Activated CD8-positive, alpha-beta T cell treated with anti-CD3 and anti-CD28 coated beads for 36 hours (primary cell): ENCODE measurements at regions not wholly inside any gene's neighbourhood (a gene's known extent, or its start where the extent isn't known, plus 50 kb on each side); places are given as distances from the start of the nearest gene placed in this dataset.
"Not testable (repeated sequence)": the region's sequence is repeated elsewhere in the genome, so short reads cannot be mapped to it uniquely, and the experiment has no call there.

Experiments
- ATAC-seq: fragments of 200-7000 bp; cut with Tn5 transposase; one replicate; pipeline ENCODE4 v1.10.0; 2021; ENCODE audit warnings: mild to moderate bottlenecking, moderate library complexity
- CTCF ChIA-PET: fragments of 350-600 bp; sonication (Branson Sonifier 250); formaldehyde crosslinking; loops from one replicate; lab custom pipeline; 2021; ENCODE audit warnings: antibody characterized with exemption; lab: Charles Lee
- POLR2A ChIA-PET: fragments of 350-600 bp; sonication (Branson Sonifier 250); formaldehyde crosslinking; loops from one replicate; lab custom pipeline; 2021; ENCODE audit warnings: antibody characterized with exemption; lab: Charles Lee
- DNase-seq: peaks from one replicate; pipeline ENCODE4 v3.0.0-alpha.2; 2020
- H3K27ac Mint-ChIP-seq: one replicate; pipeline ENCODE4 v1.8.0; 2021; ENCODE audit warnings: mild to moderate bottlenecking, mixed read lengths
- H3K27me3 Mint-ChIP-seq: one replicate; pipeline ENCODE4 v1.8.0; 2021; ENCODE audit warnings: mixed read lengths
- H3K36me3 Mint-ChIP-seq: one replicate; pipeline ENCODE4 v1.8.0; 2021; ENCODE audit warnings: low read depth, mixed read lengths
- H3K4me1 Mint-ChIP-seq: one replicate; pipeline ENCODE4 v1.8.0; 2021; ENCODE audit warnings: low read depth, mixed read lengths
- H3K4me3 Mint-ChIP-seq: one replicate; pipeline ENCODE4 v1.8.0; 2021; ENCODE audit warnings: mild to moderate bottlenecking, moderate library complexity, mixed read lengths
- H3K9me3 Mint-ChIP-seq: one replicate; pipeline ENCODE4 v1.8.0; 2021; ENCODE audit warnings: mixed read lengths
- intact Hi-C: fragments of 100-400 bp; cut with micrococcal nuclease; formaldehyde crosslinking; loops from one replicate; pipeline ENCODE4 v1.10.0; 2022
- TF ChIP-seq, protein P1 (sequence below): fragments of 200-600 bp; IDR thresholded peaks from one replicate; pipeline ENCODE4 v1.8.0; 2022; ENCODE audit warnings: antibody characterized with exemption, mild to moderate bottlenecking

DNA sequence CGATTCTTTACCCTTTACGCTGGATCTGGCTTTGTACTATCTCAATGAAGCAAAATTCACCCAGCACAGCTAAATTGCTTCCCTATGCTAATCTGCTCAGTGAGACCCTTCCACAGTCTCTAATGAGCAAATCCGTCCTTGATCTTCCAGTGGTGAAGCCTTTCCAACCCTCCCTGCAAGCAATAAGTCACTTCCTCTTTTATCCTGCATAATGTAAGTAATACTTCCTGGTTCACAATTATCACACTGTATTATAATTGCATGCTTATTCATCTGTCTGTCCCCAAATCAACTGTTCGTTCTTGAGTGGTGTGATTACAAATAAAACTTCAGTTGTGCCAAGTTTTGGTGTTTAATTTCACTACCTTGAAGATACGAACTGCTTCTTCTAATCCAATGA is 404.0 kb downstream of the ADCYAP1 start:
- POLR2A ChIA-PET = no interaction called here
- no peaks in the 10 kb centered on the region for H3K36me3 Mint-ChIP-seq

DNA sequence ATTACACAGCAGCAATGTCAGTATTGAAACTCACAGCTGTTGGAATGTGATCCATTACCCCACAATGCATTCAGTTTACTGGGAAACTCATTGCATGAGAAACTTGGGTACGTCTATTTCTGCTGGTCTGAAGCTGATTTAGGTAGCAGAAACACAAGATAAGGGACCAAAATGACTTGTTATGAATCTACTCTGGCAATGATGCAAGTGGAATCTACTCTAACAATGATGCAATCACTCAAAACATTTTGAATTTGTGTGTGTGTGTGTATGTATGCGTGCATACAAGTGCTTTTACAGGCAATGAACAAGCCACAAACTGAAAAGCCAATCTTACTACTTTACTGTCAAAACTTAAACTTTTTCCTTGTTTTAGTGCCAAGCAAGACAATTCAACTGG is 406.7 kb downstream of the ADCYAP1 start:
- CTCF ChIA-PET = no interaction called here
- POLR2A ChIA-PET = no interaction called here
- Mint-ChIP-seq H3K27ac (no peak overlapping the region), H3K36me3 (no peaks in the 10 kb centered on the region), H3K4me3 (no peak overlapping the region), H3K4me1 (no peaks in the 10 kb centered on the region), H3K9me3 (peaks cover 2% of the 10 kb centered on the region), H3K27me3 (no peaks in the 10 kb centered on the region)
- intact Hi-C loops = no loop called here
- DNase-seq (no peak), ATAC-seq (no peak)
- TF ChIP-seq, protein P1, sequence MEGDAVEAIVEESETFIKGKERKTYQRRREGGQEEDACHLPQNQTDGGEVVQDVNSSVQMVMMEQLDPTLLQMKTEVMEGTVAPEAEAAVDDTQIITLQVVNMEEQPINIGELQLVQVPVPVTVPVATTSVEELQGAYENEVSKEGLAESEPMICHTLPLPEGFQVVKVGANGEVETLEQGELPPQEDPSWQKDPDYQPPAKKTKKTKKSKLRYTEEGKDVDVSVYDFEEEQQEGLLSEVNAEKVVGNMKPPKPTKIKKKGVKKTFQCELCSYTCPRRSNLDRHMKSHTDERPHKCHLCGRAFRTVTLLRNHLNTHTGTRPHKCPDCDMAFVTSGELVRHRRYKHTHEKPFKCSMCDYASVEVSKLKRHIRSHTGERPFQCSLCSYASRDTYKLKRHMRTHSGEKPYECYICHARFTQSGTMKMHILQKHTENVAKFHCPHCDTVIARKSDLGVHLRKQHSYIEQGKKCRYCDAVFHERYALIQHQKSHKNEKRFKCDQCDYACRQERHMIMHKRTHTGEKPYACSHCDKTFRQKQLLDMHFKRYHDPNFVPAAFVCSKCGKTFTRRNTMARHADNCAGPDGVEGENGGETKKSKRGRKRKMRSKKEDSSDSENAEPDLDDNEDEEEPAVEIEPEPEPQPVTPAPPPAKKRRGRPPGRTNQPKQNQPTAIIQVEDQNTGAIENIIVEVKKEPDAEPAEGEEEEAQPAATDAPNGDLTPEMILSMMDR = no peak

More for the DNA sequence above, 404.0 kb downstream of the ADCYAP1 start:
- Mint-ChIP-seq H3K27me3 (no peaks in the 10 kb centered on the region), H3K4me3 (no peak overlapping the region), H3K4me1 (no peaks in the 10 kb centered on the region), H3K9me3 (no peaks in the 10 kb centered on the region), H3K27ac (no peak overlapping the region)
- TF ChIP-seq, protein P1 = no peak
- no peak for DNase-seq
- ATAC-seq = no peak
- CTCF ChIA-PET = no interaction called here
- intact Hi-C loops = no loop called here

GRCh38 chr18:1335345-1335744 is 430.7 kb downstream of the ADCYAP1 start:
- intact Hi-C loops, H3K4me3 Mint-ChIP-seq, H3K27me3 Mint-ChIP-seq, POLR2A ChIA-PET, H3K4me1 Mint-ChIP-seq, ATAC-seq, H3K36me3 Mint-ChIP-seq, CTCF ChIA-PET, DNase-seq, H3K27ac Mint-ChIP-seq: not testable (repeated sequence)
- peaks cover 14% of the 10 kb centered on the region for H3K9me3 Mint-ChIP-seq

GRCh38 chr18:1350931-1351450 is 446.3 kb downstream of the ADCYAP1 start:
- no peak for ATAC-seq
- H3K4me1 Mint-ChIP-seq = no peaks in the 10 kb centered on the region
- POLR2A ChIA-PET = no interaction called here
- intact Hi-C loops = no loop called here
- no peaks in the 10 kb centered on the region for H3K36me3 Mint-ChIP-seq
- peaks cover 4% of the 10 kb centered on the region for H3K9me3 Mint-ChIP-seq
- TF ChIP-seq, protein P1 = no peak
- CTCF ChIA-PET = no interaction called here
- no peak overlapping the region for H3K27ac Mint-ChIP-seq
- DNase-seq = no peak
- H3K27me3 Mint-ChIP-seq = no peaks in the 10 kb centered on the region
- no peak overlapping the region for H3K4me3 Mint-ChIP-seq

- DNase-seq = no peak
- no peaks in the 10 kb centered on the region for H3K27me3 Mint-ChIP-seq
- intact Hi-C loops = no loop called here
- POLR2A ChIA-PET = no interaction called here
- H3K4me1 Mint-ChIP-seq = no peaks in the 10 kb centered on the region
- H3K27ac Mint-ChIP-seq = no peak overlapping the region
- CTCF ChIA-PET = no interaction called here
- H3K36me3 Mint-ChIP-seq = no peaks in the 10 kb centered on the region
- H3K9me3 Mint-ChIP-seq = peaks cover 4% of the 10 kb centered on the region
- H3K4me3 Mint-ChIP-seq = no peak overlapping the region
- TF ChIP-seq, protein P1 = no peak
- no peak for ATAC-seq
Measured at GRCh38 chr18:1353025-1353424, 448.4 kb downstream of the ADCYAP1 start.

DNA sequence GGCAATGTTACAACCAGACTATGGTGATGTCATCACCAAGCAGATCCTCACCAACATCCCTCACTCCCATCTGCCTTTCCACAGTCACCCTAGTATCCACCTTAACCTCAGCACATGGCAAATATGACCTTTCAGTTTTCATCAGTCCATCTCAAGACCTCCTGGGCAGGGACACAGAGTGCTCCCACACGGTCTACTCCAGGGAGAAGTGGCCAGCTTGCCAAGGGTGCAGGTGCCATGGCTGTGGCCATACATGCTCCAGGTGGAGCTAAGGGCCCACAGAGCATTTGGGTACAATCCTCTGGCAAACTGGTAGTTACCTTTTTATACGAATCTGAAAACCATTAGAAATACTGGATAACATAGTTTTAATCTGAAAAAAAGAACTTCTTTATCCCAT is 453.1 kb downstream of the ADCYAP1 start:
- H3K36me3 Mint-ChIP-seq = no peaks in the 10 kb centered on the region
- CTCF ChIA-PET = no interaction called here
- peaks cover 4% of the 10 kb centered on the region for H3K9me3 Mint-ChIP-seq
- H3K27ac Mint-ChIP-seq = no peak overlapping the region
- H3K27me3 Mint-ChIP-seq = no peaks in the 10 kb centered on the region
- ATAC-seq (no peak), DNase-seq (no peak)
- TF ChIP-seq, protein P1 = no peak
- H3K4me3 Mint-ChIP-seq = no peak overlapping the region
- intact Hi-C loops = no loop called here
- H3K4me1 Mint-ChIP-seq = no peaks in the 10 kb centered on the region
- POLR2A ChIA-PET = no interaction called here
